ENCODE measurements at regions not wholly inside any gene's neighbourhood (a gene's known extent, or its start where the extent isn't known, plus 50 kb on each side); places are given as distances from the start of the nearest gene placed in this dataset.

GRCh38 chr7:17036584-17036983 is 154.8 kb upstream of the AGR3 start:
- Histone ChIP-seq H2AFZ (ENCODE audit: low read length) (no peak overlapping the region), H3T11ph (ENCODE audit: low read length) (no peak overlapping the region), H3K4me2 (ENCODE audit: insufficient read depth, insufficient read length, low read length) (no peak overlapping the region), H3K27ac (ENCODE audit: insufficient read length, low read depth, low read length) (no peak overlapping the region), H4K91ac (ENCODE audit: insufficient read length, low read depth, low read length) (no peak overlapping the region), H3K14ac (ENCODE audit: insufficient read depth, low read length) (no peak overlapping the region), H2BK5ac (ENCODE audit: insufficient read length, low read length) (no peak overlapping the region), H3K9ac (ENCODE audit: extremely low read depth, insufficient read length, low read length) (no peak overlapping the region), H2BK20ac (ENCODE audit: low read depth, low read length, poor library complexity, severe bottlenecking) (no peak overlapping the region), H3K23ac (ENCODE audit: insufficient read length, low read depth, low read length) (no peak overlapping the region), H3K79me2 (ENCODE audit: insufficient read depth, low read length) (no peaks in the 10 kb centered on the region), H4K20me1 (ENCODE audit: control insufficient read depth, insufficient read depth, insufficient read length) (no peaks in the 10 kb centered on the region), H2BK15ac (ENCODE audit: low read depth, low read length) (no peak overlapping the region), H4K8ac (replicated peaks; ENCODE audit: insufficient read length, low read depth, low read length) (no peak overlapping the region), H4K5ac (ENCODE audit: insufficient read length, low read depth, low read length) (no peak overlapping the region), H3K18ac (ENCODE audit: insufficient read length, low read depth, low read length) (no peak overlapping the region), H3K4me1 (ENCODE audit: insufficient read depth, low read length) (no peaks in the 10 kb centered on the region; the same call in 1 of the 2 replicates), H3K79me1 (ENCODE audit: insufficient read depth, low read depth, low read length, poor library complexity, severe bottlenecking) (no peaks in the 10 kb centered on the region), H3K56ac (ENCODE audit: insufficient read length, low read depth, low read length) (no peak overlapping the region), H3K23me2 (ENCODE audit: insufficient read length, low read depth, low read length, poor library complexity, severe bottlenecking) (no peaks in the 10 kb centered on the region), H3K4ac (ENCODE audit: low read depth, low read length) (no peak overlapping the region), H3K27me3 (ENCODE audit: insufficient read depth, low read length) (no peaks in the 10 kb centered on the region), H2BK120ac (ENCODE audit: low read depth, low read length, poor library complexity, severe bottlenecking) (no peak overlapping the region), H2AK5ac (ENCODE audit: insufficient read length, low read length) (no peak overlapping the region), H3K9me3 (ENCODE audit: control insufficient read depth, low read depth, low read length) (no peaks in the 10 kb centered on the region), H2BK12ac (ENCODE audit: insufficient read length, low read depth, low read length) (no peak overlapping the region)
- H3K36me3 Mint-ChIP-seq (ENCODE audit: insufficient read depth in 1 of 3, low read depth in 3 of 3) = no peaks in the 10 kb centered on the region
- no peak overlapping the region for H3K4me3 Mint-ChIP-seq
- peaks cover 1 to 17% of the 10 kb centered on the region in 2 experiments; a peak in 3 of 4 replicates for H3K4me1 Mint-ChIP-seq
- H3K27me3 Mint-ChIP-seq (ENCODE audit: low read depth) = no peaks in the 10 kb centered on the region
- TF ChIP-seq, protein P1, sequence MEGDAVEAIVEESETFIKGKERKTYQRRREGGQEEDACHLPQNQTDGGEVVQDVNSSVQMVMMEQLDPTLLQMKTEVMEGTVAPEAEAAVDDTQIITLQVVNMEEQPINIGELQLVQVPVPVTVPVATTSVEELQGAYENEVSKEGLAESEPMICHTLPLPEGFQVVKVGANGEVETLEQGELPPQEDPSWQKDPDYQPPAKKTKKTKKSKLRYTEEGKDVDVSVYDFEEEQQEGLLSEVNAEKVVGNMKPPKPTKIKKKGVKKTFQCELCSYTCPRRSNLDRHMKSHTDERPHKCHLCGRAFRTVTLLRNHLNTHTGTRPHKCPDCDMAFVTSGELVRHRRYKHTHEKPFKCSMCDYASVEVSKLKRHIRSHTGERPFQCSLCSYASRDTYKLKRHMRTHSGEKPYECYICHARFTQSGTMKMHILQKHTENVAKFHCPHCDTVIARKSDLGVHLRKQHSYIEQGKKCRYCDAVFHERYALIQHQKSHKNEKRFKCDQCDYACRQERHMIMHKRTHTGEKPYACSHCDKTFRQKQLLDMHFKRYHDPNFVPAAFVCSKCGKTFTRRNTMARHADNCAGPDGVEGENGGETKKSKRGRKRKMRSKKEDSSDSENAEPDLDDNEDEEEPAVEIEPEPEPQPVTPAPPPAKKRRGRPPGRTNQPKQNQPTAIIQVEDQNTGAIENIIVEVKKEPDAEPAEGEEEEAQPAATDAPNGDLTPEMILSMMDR (conservative IDR thresholded peaks at IDR 0.05) = no peak
- H3K9me3 Mint-ChIP-seq = no peaks in the 10 kb centered on the region
- no CpG with 5 or more reads among the region's 2 CpGs for WGBS (ENCODE audit: extremely low coverage, insufficient read length, low lambda C conversion rate)
- H3K27ac Mint-ChIP-seq = no peak overlapping the region
- DNase-seq = no peak
